GM23338 (cell line): ENCODE measurements at regions not wholly inside any gene's neighbourhood (a gene's known extent, or its start where the extent isn't known, plus 50 kb on each side); places are given as distances from the start of the nearest gene placed in this dataset.

Experiments
- ATAC-seq: fragments of 200-7000 bp; cut with Tn5 transposase; 3 replicates; pipeline ENCODE4 v1.9.1; 2020
- DNase-seq: peaks from one replicate; pipeline ENCODE4 v3.0.0-alpha.2; 2015; ENCODE audit warnings: low spot score
- H2AFZ ChIP-seq: fragments of 200-600 bp; sonication (generic); 2 replicates; pipeline ENCODE4 v1.8.0; 2016; ENCODE audit warnings: antibody characterized with exemption, mild to moderate bottlenecking, moderate library complexity
- H3F3A ChIP-seq: fragments of 200-600 bp; sonication (generic); replicated peaks from 2 replicates; pipeline ENCODE4 v1.8.0; 2017; ENCODE audit warnings: antibody characterized with exemption, mixed run types, low read depth
- H3K27ac ChIP-seq: fragments of 200-600 bp; sonication (generic); 2 replicates; pipeline ENCODE4 v1.6.1; 2016; ENCODE audit warnings: low read depth
- H3K27me3 ChIP-seq: fragments of 200-600 bp; sonication (generic); 2 replicates; pipeline ENCODE4 v1.8.0; 2016; ENCODE audit warnings: mild to moderate bottlenecking, mixed run types, moderate library complexity; ENCODE audit not compliant: insufficient read depth
- H3K36me3 ChIP-seq: fragments of 200-600 bp; sonication (generic); 2 replicates; pipeline ENCODE4 v1.8.0; 2016; ENCODE audit warnings: mild to moderate bottlenecking; ENCODE audit not compliant: insufficient read depth
- H3K4me1 ChIP-seq: fragments of 200-600 bp; sonication (generic); 2 replicates; pipeline ENCODE4 v1.8.0; 2016; ENCODE audit warnings: mild to moderate bottlenecking, moderate library complexity; ENCODE audit not compliant: insufficient read depth
- H3K4me2 ChIP-seq: fragments of 200-600 bp; sonication (generic); 2 replicates; pipeline ENCODE4 v1.7.1; 2017; ENCODE audit warnings: mixed run types
- H3K4me3 ChIP-seq: fragments of 200-600 bp; sonication (generic); 2 replicates; pipeline ENCODE4 v1.6.1; 2016; ENCODE audit warnings: mixed run types
- H3K79me2 ChIP-seq: fragments of 200-600 bp; sonication (generic); replicated peaks from 2 replicates; pipeline ENCODE4 v1.8.0; 2017; ENCODE audit warnings: mild to moderate bottlenecking; ENCODE audit not compliant: insufficient read depth
- H3K9me2 ChIP-seq: fragments of 200-600 bp; sonication (generic); 2 replicates; pipeline ENCODE4 v1.8.0; 2017; ENCODE audit not compliant: insufficient read depth
- H4K20me1 ChIP-seq: fragments of 200-600 bp; sonication (generic); replicated peaks from 2 replicates; pipeline ENCODE4 v1.8.0; 2017; ENCODE audit warnings: mild to moderate bottlenecking; ENCODE audit not compliant: insufficient read depth
- H3K27ac Mint-ChIP-seq: 2 replicates; pipeline ENCODE4 v1.8.0; 2020; ENCODE audit warnings: inconsistent platforms, mild to moderate bottlenecking, moderate library complexity, mixed read lengths
- H3K27me3 Mint-ChIP-seq: 3 replicates; pipeline ENCODE4 v1.8.0; 2022; ENCODE audit warnings: low read depth, mild to moderate bottlenecking, moderate library complexity, mixed read lengths, inconsistent platforms; ENCODE audit not compliant: insufficient read depth, poor library complexity
- H3K36me3 Mint-ChIP-seq: 3 replicates; pipeline ENCODE4 v1.8.0; 2021; ENCODE audit warnings: low read depth, mild to moderate bottlenecking, inconsistent platforms, moderate library complexity, mixed read lengths
- H3K4me1 Mint-ChIP-seq: 3 replicates; pipeline ENCODE4 v1.8.0; 2020; ENCODE audit warnings: mild to moderate bottlenecking, inconsistent platforms, mixed read lengths
- H3K4me3 Mint-ChIP-seq: 3 replicates; pipeline ENCODE4 v1.8.0; 2021; ENCODE audit warnings: moderate library complexity, mild to moderate bottlenecking, inconsistent platforms, mixed read lengths
- H3K9me3 Mint-ChIP-seq: 3 replicates; pipeline ENCODE4 v1.8.0; 2020; ENCODE audit warnings: moderate library complexity, mild to moderate bottlenecking, inconsistent platforms, mixed read lengths
- ETS1 ChIP-seq: IDR thresholded peaks from 2 replicates; pipeline ENCODE4 v1.6.1; 2016; ENCODE audit warnings: antibody characterized with exemption
- EZH2phosphoT487 ChIP-seq: fragments of 200-600 bp; sonication (generic); IDR thresholded peaks from one replicate; pipeline ENCODE4 v1.8.1; 2018; ENCODE audit warnings: antibody characterized with exemption; ENCODE audit not compliant: unreplicated experiment
- JUNB ChIP-seq: IDR thresholded peaks from one replicate; pipeline ENCODE4 v1.6.1; 2016; ENCODE audit warnings: antibody characterized with exemption; ENCODE audit not compliant: unreplicated experiment
- TF ChIP-seq, protein P1 (sequence below): fragments of 250-450 bp; sonication (Bioruptor Pico); IDR thresholded peaks from 2 replicates; pipeline ENCODE4 v1.5.0; 2020; ENCODE audit warnings: mild to moderate bottlenecking, moderate library complexity

- TF ChIP-seq, protein P1, sequence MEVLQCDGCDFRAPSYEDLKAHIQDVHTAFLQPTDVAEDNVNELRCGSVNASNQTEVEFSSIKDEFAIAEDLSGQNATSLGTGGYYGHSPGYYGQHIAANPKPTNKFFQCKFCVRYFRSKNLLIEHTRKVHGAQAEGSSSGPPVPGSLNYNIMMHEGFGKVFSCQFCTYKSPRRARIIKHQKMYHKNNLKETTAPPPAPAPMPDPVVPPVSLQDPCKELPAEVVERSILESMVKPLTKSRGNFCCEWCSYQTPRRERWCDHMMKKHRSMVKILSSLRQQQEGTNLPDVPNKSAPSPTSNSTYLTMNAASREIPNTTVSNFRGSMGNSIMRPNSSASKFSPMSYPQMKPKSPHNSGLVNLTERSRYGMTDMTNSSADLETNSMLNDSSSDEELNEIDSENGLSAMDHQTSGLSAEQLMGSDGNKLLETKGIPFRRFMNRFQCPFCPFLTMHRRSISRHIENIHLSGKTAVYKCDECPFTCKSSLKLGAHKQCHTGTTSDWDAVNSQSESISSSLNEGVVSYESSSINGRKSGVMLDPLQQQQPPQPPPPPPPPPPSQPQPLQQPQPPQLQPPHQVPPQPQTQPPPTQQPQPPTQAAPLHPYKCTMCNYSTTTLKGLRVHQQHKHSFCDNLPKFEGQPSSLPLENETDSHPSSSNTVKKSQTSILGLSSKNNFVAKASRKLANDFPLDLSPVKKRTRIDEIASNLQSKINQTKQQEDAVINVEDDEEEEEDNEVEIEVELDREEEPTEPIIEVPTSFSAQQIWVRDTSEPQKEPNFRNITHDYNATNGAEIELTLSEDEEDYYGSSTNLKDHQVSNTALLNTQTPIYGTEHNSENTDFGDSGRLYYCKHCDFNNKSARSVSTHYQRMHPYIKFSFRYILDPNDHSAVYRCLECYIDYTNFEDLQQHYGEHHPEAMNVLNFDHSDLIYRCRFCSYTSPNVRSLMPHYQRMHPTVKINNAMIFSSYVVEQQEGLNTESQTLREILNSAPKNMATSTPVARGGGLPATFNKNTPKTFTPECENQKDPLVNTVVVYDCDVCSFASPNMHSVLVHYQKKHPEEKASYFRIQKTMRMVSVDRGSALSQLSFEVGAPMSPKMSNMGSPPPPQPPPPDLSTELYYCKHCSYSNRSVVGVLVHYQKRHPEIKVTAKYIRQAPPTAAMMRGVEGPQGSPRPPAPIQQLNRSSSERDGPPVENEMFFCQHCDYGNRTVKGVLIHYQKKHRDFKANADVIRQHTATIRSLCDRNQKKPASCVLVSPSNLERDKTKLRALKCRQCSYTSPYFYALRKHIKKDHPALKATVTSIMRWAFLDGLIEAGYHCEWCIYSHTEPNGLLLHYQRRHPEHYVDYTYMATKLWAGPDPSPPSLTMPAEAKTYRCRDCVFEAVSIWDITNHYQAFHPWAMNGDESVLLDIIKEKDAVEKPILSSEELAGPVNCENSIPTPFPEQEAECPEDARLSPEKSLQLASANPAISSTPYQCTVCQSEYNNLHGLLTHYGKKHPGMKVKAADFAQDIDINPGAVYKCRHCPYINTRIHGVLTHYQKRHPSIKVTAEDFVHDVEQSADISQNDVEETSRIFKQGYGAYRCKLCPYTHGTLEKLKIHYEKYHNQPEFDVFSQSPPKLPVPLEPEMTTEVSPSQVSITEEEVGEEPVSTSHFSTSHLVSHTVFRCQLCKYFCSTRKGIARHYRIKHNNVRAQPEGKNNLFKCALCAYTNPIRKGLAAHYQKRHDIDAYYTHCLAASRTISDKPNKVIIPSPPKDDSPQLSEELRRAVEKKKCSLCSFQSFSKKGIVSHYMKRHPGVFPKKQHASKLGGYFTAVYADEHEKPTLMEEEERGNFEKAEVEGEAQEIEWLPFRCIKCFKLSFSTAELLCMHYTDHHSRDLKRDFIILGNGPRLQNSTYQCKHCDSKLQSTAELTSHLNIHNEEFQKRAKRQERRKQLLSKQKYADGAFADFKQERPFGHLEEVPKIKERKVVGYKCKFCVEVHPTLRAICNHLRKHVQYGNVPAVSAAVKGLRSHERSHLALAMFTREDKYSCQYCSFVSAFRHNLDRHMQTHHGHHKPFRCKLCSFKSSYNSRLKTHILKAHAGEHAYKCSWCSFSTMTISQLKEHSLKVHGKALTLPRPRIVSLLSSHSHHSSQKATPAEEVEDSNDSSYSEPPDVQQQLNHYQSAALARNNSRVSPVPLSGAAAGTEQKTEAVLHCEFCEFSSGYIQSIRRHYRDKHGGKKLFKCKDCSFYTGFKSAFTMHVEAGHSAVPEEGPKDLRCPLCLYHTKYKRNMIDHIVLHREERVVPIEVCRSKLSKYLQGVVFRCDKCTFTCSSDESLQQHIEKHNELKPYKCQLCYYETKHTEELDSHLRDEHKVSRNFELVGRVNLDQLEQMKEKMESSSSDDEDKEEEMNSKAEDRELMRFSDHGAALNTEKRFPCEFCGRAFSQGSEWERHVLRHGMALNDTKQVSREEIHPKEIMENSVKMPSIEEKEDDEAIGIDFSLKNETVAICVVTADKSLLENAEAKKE = no peak
Observed at GRCh38 chr7:86326847-86327246, 316.9 kb upstream of the GRM3 start (continued).

GRCh38 chr7:86320889-86321288, 322.8 kb upstream of the GRM3 start:
- no peaks in the 10 kb centered on the region for H3K27me3 Mint-ChIP-seq
- Histone ChIP-seq H3K27me3 (no peaks in the 10 kb centered on the region), H3K27ac (no peak overlapping the region), H3K4me1 (no peaks in the 10 kb centered on the region), H3K36me3 (no peaks in the 10 kb centered on the region), H4K20me1 (no peaks in the 10 kb centered on the region), H2AFZ (no peak overlapping the region), H3K9me2 (no peaks in the 10 kb centered on the region), H3K4me2 (no peak overlapping the region), H3K79me2 (no peaks in the 10 kb centered on the region), H3F3A (no peaks in the 10 kb centered on the region), H3K4me3 (no peak overlapping the region)
- no peak for DNase-seq
- no peaks in the 10 kb centered on the region for H3K36me3 Mint-ChIP-seq
- no peaks in the 10 kb centered on the region for H3K9me3 Mint-ChIP-seq
- H3K4me1 Mint-ChIP-seq = peaks cover 12% of the 10 kb centered on the region; the same call in 2 of the 3 replicates
- ATAC-seq = no peak
- no peak overlapping the region for H3K4me3 Mint-ChIP-seq
- no peak overlapping the region for H3K27ac Mint-ChIP-seq
- no peak for TF ChIP-seq ETS1
- no peak for TF ChIP-seq JUNB

DNA sequence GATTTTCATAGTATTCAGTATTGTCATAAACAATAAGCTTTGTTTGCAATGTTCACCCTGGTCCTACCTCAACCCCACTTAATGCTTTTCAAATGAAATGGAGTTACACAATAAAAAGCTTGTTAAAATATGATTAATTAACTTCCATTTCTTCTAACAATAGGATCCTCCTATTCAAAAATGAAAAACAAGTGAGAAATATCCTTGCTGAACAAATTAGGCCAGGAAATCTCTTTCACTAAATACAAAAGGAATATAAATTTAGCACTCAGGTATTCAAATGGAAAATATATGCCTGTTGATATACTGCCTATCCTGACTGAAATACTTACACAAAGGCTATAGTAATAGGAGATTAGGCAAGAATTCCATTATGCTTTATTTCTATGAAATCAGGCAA, 323.4 kb upstream of the GRM3 start:
- no peak overlapping the region for H3K27ac ChIP-seq
- no peaks in the 10 kb centered on the region for H3K27me3 ChIP-seq
- H3F3A ChIP-seq = no peaks in the 10 kb centered on the region
- no peaks in the 10 kb centered on the region for H3K79me2 ChIP-seq
- no peak overlapping the region for H2AFZ ChIP-seq
- H3K36me3 ChIP-seq = no peaks in the 10 kb centered on the region
- Mint-ChIP-seq H3K4me1 (peaks cover 17% of the 10 kb centered on the region), H3K27me3 (no peaks in the 10 kb centered on the region), H3K36me3 (no peaks in the 10 kb centered on the region), H3K27ac (no peak overlapping the region), H3K9me3 (no peaks in the 10 kb centered on the region), H3K4me3 (no peak overlapping the region)
- peaks cover 4% of the 10 kb centered on the region; the same call in 1 of the 2 replicates for H3K4me1 ChIP-seq
- no peaks in the 10 kb centered on the region for H4K20me1 ChIP-seq
- H3K9me2 ChIP-seq = no peaks in the 10 kb centered on the region
- no peak overlapping the region for H3K4me3 ChIP-seq
- no peak overlapping the region for H3K4me2 ChIP-seq
- ATAC-seq (no peak), DNase-seq (no peak)
- TF ChIP-seq, protein P1 = no peak
- TF ChIP-seq EZH2phosphoT487 = no peak
